Motor neuron (in vitro differentiated cells): ENCODE measurements at regions not wholly inside any gene's neighbourhood (a gene's known extent, or its start where the extent isn't known, plus 50 kb on each side); places are given as distances from the start of the nearest gene placed in this dataset.

Source experiments
- ATAC-seq, 8 experiments: fragments of 200-7000 bp; cut with Tn5 transposase; replicated peaks in 6 of 8; 2 replicates each; pipeline ENCODE4 v1.8.0; 2021; ENCODE audit warnings: mild to moderate bottlenecking in 8 of 8, moderate library complexity in 8 of 8
- H3K27ac ChIP-seq, 2 donors: fragments of 250-450 bp; sonication (Bioruptor Pico); 2 replicates each; pipeline ENCODE4 v1.9.0; 2021; ENCODE audit warnings: antibody characterized with exemption in 2 of 2, mild to moderate bottlenecking in 2 of 2, moderate library complexity in 1 of 2
- H3K4me1 ChIP-seq, 2 donors: fragments of 250-450 bp; sonication (Bioruptor Pico); replicated peaks in 1 of 2; 2 replicates each; pipeline ENCODE4 v1.6.1; 2021; ENCODE audit warnings: antibody characterized with exemption in 2 of 2, mild to moderate bottlenecking in 2 of 2, moderate library complexity in 1 of 2
- H3K4me3 ChIP-seq, 5 donors: fragments of 250-450 bp; sonication (Bioruptor Pico); 2 replicates each; pipeline ENCODE4 v1.9.0; 2021; ENCODE audit warnings: antibody characterized with exemption in 5 of 5, mild to moderate bottlenecking in 5 of 5, moderate library complexity in 4 of 5
- WGBS, 10 experiments: fragments of 450-650 bp; shearing (Covaris generic); methylation state at CpG; one replicate each; pipeline ENCODE4 v1.0.0; 2022; 5-methylcytosine and 5-hydroxymethylcytosine counted together
- in situ Hi-C, 9 experiments: fragments of 400-800 bp; cut with MboI; loops; one replicate each; pipeline ENCODE4 v1.15.0; 2021; ENCODE audit warnings: low sequenced_read_pairs in 9 of 9, low pct_unique_long_range_greater_than_20kb in 2 of 9; ENCODE audit not compliant: unreplicated experiment in 9 of 9

GRCh38 chr3:69562020-69562419 lies 176.1 kb upstream of the FRMD4B start:
- 0 to 78% (median 32%) methylated on average over 1 to 4 of the region's 4 CpGs; no CpG with 5 or more reads in 2 of the 10 experiments for WGBS, 10 experiments
- Histone ChIP-seq H3K4me3 (no peak overlapping the region), H3K4me1 (no peaks in the 10 kb centered on the region), H3K27ac (no peak overlapping the region)
- in situ Hi-C loops = no loop called here
- peak in 1 of 8 experiments; percentile 41 for ATAC-seq

DNA sequence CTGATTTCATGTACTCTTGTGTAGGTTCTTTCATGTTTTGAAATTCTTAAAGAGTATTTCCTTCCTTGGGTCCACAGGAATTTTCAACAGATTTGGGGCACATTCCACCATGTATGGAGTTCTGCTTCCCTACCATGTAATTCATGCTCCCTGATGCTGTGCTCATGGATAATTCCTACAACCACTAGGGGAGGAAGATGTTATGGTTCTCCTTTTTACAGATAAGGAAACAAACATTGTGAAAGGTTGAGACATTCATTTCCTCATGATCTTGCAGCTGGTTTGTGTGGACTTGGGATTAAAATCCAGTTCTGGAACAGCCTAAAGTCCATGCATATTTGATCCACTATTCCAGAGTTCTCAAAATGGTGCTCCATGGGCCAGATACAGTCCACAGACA lies 174.9 kb upstream of the FRMD4B start:
- no peak for ATAC-seq
- in situ Hi-C loops = no loop called here
- no peak overlapping the region for H3K4me3 ChIP-seq
- H3K4me1 ChIP-seq = no peaks in the 10 kb centered on the region
- no peak overlapping the region for H3K27ac ChIP-seq

GRCh38 chr3:69560116-69560515 lies 174.2 kb upstream of the FRMD4B start:
- no peaks in the 10 kb centered on the region for H3K4me1 ChIP-seq
- WGBS, 10 experiments = 61 to 100% (median 83%) methylated on average over 2 to 3 of the region's 4 CpGs; no CpG with 5 or more reads in 2 of the 10 experiments
- H3K27ac ChIP-seq = no peak overlapping the region
- no peak for ATAC-seq
- in situ Hi-C loops = no loop called here
- no peak overlapping the region for H3K4me3 ChIP-seq

GRCh38 chr3:69558912-69559311 lies 173.0 kb upstream of the FRMD4B start:
- ATAC-seq = peak in 3 of 8 experiments; percentile 24 to 86 (median 30)
- no peak overlapping the region for H3K27ac ChIP-seq
- 0 to 100% (median 80%) methylated on average over 1 to 2 of the region's 2 CpGs; no CpG with 5 or more reads in 3 of the 10 experiments for WGBS, 10 experiments

GRCh38 chr3:69554576-69554975 lies 168.7 kb upstream of the FRMD4B start:
- Histone ChIP-seq H3K4me3 (no peak overlapping the region), H3K27ac (no peak overlapping the region), H3K4me1 (peaks cover 0 to 2% of the 10 kb centered on the region in 2 donors)
- 40 to 100% (median 92%) methylated on average over 1 to 2 of the region's 2 CpGs; no CpG with 5 or more reads in 3 of the 10 experiments for WGBS, 10 experiments
- ATAC-seq = no peak
- in situ Hi-C loops = no loop called here

More at GRCh38 chr3:69558912-69559311, 173.0 kb upstream of the FRMD4B start:
- Histone ChIP-seq H3K4me3 (no peak overlapping the region), H3K4me1 (peaks cover 0 to 2% of the 10 kb centered on the region in 2 donors)
- in situ Hi-C loops = no loop called here

DNA sequence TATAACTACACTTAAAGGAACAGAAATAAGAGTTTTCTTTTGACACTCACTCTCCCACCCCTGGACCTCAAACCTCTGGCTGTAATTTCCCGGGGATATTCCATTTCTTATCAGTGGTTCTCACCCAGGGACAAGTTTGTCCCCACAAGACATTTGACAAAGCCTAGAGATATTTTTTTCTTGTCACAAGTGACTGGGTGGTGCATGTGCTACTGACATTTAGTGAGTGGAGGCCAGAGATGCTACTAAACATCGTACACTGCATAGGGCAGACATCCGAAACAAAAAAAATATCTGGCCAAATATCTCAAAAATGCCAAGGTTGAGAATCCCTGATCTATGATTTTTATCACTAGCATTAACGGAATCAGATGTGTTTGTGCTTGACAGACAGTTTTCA lies 168.0 kb upstream of the FRMD4B start:
- no peak overlapping the region for H3K4me3 ChIP-seq
- H3K4me1 ChIP-seq = peaks cover 0 to 2% of the 10 kb centered on the region in 2 donors
- no peak overlapping the region for H3K27ac ChIP-seq
- WGBS, 10 experiments = 0 to 100% (median 79%) methylated on average over 1 to 4 of the region's 4 CpGs; no CpG with 5 or more reads in 1 of the 10 experiments
- in situ Hi-C loops = no loop called here
- ATAC-seq = no peak

DNA sequence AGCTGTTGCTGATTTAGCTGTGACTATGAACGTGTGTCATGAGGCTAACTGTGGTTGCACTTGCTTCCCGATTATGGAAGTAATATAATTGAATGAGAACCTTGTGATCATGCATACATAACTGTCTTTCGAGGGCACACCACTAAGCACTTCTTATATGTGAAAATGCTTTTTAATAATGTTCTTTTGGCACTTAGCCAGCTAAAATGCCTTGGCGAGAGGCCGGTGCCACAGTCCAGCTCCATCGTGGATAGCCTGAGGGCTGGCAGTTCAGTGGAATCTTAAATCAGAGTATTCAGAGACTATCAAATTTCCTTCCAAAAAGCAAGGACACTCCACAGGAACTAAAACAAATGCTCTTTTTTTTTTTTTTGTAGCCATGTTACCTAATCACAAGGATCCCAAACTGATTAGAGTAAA lies 161.6 kb upstream of the FRMD4B start:
- no peak overlapping the region for H3K4me3 ChIP-seq
- no peaks in the 10 kb centered on the region for H3K4me1 ChIP-seq
- ATAC-seq = peak in 2 of 8 experiments; percentile 63 to 74
- H3K27ac ChIP-seq = no peak overlapping the region
- WGBS, 10 experiments = 0 to 92% (median 68%) methylated on average over 1 to 6 of the region's 6 CpGs
- in situ Hi-C loops = no loop called here

DNA sequence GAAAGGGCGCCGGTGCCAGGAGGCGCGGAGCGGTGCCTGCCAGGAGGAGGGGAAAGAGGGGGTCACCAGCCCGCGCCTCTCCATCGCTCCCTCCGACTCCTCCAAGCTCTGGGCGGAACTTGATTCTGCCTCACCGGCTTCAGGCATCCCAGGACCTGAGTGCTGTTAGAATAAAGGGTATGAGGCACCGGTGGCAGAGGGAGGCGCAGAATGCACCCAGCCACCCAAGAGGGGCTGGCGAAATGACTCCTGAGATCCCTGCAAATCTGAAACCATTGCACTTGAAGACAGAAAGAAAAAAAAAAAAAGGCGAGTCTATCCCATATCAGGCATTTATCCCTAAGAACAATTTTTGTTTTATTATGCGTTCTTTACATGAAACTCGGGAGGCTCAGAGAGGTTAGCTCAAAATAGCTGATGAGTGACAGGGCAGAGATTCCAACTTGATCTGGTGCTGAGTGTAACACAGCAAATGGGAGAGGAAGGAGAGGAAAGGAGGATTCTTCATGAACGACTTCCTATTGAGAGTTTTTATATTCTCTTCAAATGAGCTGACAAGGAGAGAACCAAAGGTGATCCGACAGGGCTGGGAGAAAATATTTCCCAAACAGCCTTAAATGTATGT lies 157.0 kb upstream of the FRMD4B start:
- WGBS, 10 experiments = 6 to 100% (median 25%) methylated on average over 1 to 14 of the region's 19 CpGs; no CpG with 5 or more reads in 1 of the 10 experiments
- Histone ChIP-seq H3K4me1 (peaks cover 14 to 15% of the 10 kb centered on the region in 2 donors), H3K27ac (peak overlapping the region in 1 of 2 donors; percentile 35), H3K4me3 (peak overlapping the region; percentile 49 to 66 (median 58))
- in situ Hi-C loops = no loop called here
- ATAC-seq = no peak

DNA sequence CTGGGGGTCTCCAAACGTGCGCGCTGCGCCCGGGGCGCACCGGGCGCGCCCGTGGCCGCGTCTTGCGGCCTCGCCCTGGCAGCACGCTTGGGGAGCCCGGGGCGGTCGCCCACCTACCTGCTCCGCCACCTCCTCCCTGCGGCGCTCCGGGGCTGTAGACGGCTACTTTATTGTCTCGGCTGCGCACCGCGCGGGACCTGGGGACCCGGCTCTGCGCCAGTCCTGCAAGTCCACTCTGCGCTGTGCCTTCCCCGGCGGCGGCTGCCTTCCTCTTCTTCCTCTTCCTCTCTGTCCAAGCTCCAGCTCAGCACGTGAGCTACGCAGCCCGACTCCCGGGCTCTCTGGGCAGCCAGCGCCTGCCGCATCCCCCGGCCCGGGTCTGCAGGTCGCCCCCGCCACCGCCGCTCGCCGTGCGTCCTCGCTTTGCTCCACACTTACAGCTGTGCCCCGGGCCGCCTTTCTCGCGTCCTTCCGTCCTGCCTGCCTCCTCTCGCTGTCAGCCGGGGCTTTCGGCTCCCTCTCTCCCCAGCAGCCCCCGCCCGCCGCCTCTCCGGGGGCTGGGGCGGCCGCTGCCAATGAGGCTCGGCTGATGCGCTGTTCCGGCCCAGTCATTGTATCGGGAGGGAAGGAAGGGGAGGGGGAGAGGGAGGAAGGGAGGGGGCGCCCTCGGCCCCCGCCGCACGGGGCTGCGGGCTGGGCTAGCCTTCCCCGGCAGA lies 156.4 kb upstream of the FRMD4B start:
- H3K27ac ChIP-seq = peak overlapping the region; percentile 35 to 47
- peak; percentile 22 to 90 (median 86) for ATAC-seq
- H3K4me1 ChIP-seq = peaks cover 14 to 15% of the 10 kb centered on the region in 2 donors
- WGBS, 10 experiments = 0 to 6% methylated on average over 4 to 6 of the region's 75 CpGs; no CpG with 5 or more reads in 8 of the 10 experiments
- in situ Hi-C loops = no loop called here
- peak overlapping the region; percentile 49 to 66 (median 58) for H3K4me3 ChIP-seq

GRCh38 chr3:69541711-69542088 lies 155.8 kb upstream of the FRMD4B start:
- H3K27ac ChIP-seq = no peak overlapping the region
- in situ Hi-C loops = no loop called here
- H3K4me3 ChIP-seq = peak overlapping the region; percentile 49 to 66 (median 58)
- ATAC-seq = peak in 1 of 8 experiments; percentile 23
- 0% methylated on average over 1 to 7 of the region's 28 CpGs; no CpG with 5 or more reads in 2 of the 10 experiments for WGBS, 10 experiments
- peaks cover 14 to 15% of the 10 kb centered on the region in 2 donors for H3K4me1 ChIP-seq

GRCh38 chr3:69540706-69541581 lies 155.1 kb upstream of the FRMD4B start:
- Histone ChIP-seq H3K4me1 (peaks cover 14 to 15% of the 10 kb centered on the region in 2 donors), H3K27ac (no peak overlapping the region), H3K4me3 (peak overlapping the region; percentile 49 to 66 (median 58))
- in situ Hi-C loops = no loop called here
- peak in 7 of 8 experiments; percentile 13 to 85 (median 31) for ATAC-seq
- WGBS, 10 experiments = 0 to 42% (median 32%) methylated on average over 1 to 15 of the region's 24 CpGs; no CpG with 5 or more reads in 2 of the 10 experiments

DNA sequence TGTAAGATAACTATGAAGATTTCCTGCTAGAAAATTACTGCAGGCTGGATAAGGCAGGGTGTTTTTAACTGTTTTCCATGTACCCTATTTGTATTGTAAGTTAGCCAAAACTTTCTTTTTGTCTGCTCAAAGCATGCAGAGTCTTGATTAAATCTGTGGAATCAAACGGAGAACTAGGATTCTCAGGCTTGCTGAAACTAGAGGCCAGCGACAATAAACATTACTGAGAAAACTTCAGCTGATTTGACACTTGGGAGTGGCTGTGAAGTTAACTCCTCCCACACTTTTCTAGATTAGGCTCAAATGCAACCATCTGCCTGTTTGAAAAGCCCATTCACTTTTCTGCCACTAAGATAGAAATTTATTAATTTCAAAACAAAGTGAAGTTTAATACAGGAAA lies 153.2 kb upstream of the FRMD4B start:
- WGBS, 10 experiments = 0 to 52% (median 22%) methylated on average over 2 of the region's 2 CpGs; no CpG with 5 or more reads in 3 of the 10 experiments
- Histone ChIP-seq H3K27ac (no peak overlapping the region), H3K4me3 (no peak overlapping the region), H3K4me1 (peaks cover 14 to 15% of the 10 kb centered on the region in 2 donors)
- in situ Hi-C loops = no loop called here
- no peak for ATAC-seq

GRCh38 chr3:69538281-69538680 lies 152.4 kb upstream of the FRMD4B start:
- Histone ChIP-seq H3K27ac (no peak overlapping the region), H3K4me1 (peaks cover 15 to 20% of the 10 kb centered on the region in 2 donors), H3K4me3 (no peak overlapping the region)
- no peak for ATAC-seq
- in situ Hi-C loops = no loop called here
- 0 to 67% (median 50%) methylated on average over 1 of the region's 1 CpG; no CpG with 5 or more reads in 5 of the 10 experiments for WGBS, 10 experiments
